ENCODE measurements at regions not wholly inside any gene's neighbourhood (a gene's known extent, or its start where the extent isn't known, plus 50 kb on each side); places are given as distances from the start of the nearest gene placed in this dataset.

GRCh38 chrX:82675104-82675503, 833.0 kb upstream of the POU3F4 start:
- Histone ChIP-seq H3K36me3 (ENCODE audit: control insufficient read depth in 4 of 4, insufficient read depth in 3 of 4, low read depth in 1 of 4, low read length in 3 of 4) (no peaks in the 10 kb centered on the region), H3K9me3 (ENCODE audit: control insufficient read depth in 4 of 4, low read length in 3 of 4) (no peaks in the 10 kb centered on the region), H3K9ac (ENCODE audit: low read depth in 1 of 2, low read length in 2 of 2) (no peak overlapping the region), H3K27ac (ENCODE audit: low read depth in 1 of 2, low read length in 2 of 2) (no peak overlapping the region), H3K27me3 (ENCODE audit: control insufficient read depth in 4 of 4, insufficient read depth in 4 of 4, low read length in 3 of 4) (peaks cover 0 to 3% (median 0%) of the 10 kb centered on the region in 4 donors), H3K4me1 (ENCODE audit: control insufficient read depth in 4 of 4, insufficient read depth in 4 of 4, low read length in 3 of 4) (no peaks in the 10 kb centered on the region), H3K4me3 (ENCODE audit: low read depth in 1 of 3, low read length in 3 of 3) (no peak overlapping the region)
- DNase-seq (ENCODE audit: low spot score), result no peak
- TF ChIP-seq TAF1 (conservative IDR thresholded peaks at IDR 0.05), result no peak
- no peak for TF ChIP-seq FOXA1 (IDR thresholded peaks at IDR 0.05)
- TF ChIP-seq RXRA (IDR thresholded peaks at IDR 0.05), result no peak
- no peak for TF ChIP-seq ATF3 (IDR thresholded peaks at IDR 0.05)
- TF ChIP-seq CTCF (IDR thresholded peaks at IDR 0.05; ENCODE audit: low read depth, low read length, missing input control), result no peak
- TF ChIP-seq EGR1 (IDR thresholded peaks at IDR 0.05; ENCODE audit: low read depth in 2 of 2), result no peak
- TF ChIP-seq SP1 (IDR thresholded peaks at IDR 0.05), result no peak
- no peak for TF ChIP-seq JUND (IDR thresholded peaks at IDR 0.05)
- no peak for TF ChIP-seq FOXA2 (IDR thresholded peaks at IDR 0.05)
- no peak for TF ChIP-seq HNF4A (conservative IDR thresholded peaks at IDR 0.05)
- TF ChIP-seq YY1 (IDR thresholded peaks at IDR 0.05), result no peak

- Histone ChIP-seq H3K9ac (ENCODE audit: low read depth in 1 of 2, low read length in 2 of 2) (no peak overlapping the region), H3K36me3 (ENCODE audit: control insufficient read depth in 4 of 4, insufficient read depth in 3 of 4, low read depth in 1 of 4, low read length in 3 of 4) (no peaks in the 10 kb centered on the region), H3K4me1 (ENCODE audit: control insufficient read depth in 4 of 4, insufficient read depth in 4 of 4, low read length in 3 of 4) (no peaks in the 10 kb centered on the region), H3K27ac (ENCODE audit: low read depth in 1 of 2, low read length in 2 of 2) (no peak overlapping the region), H3K27me3 (ENCODE audit: control insufficient read depth in 4 of 4, insufficient read depth in 4 of 4, low read length in 3 of 4) (peaks cover 0 to under 1% (median 0%) of the 10 kb centered on the region in 4 donors), H3K4me3 (ENCODE audit: low read depth in 1 of 3, low read length in 3 of 3) (no peak overlapping the region), H3K9me3 (ENCODE audit: control insufficient read depth in 4 of 4, low read length in 3 of 4) (no peaks in the 10 kb centered on the region)
- 46% methylated on average over 2 of the region's 2 CpGs for WGBS
- DNase-seq (ENCODE audit: low spot score), result no peak
- TF ChIP-seq ATF3 (IDR thresholded peaks at IDR 0.05), result no peak
- no peak for TF ChIP-seq HNF4A (conservative IDR thresholded peaks at IDR 0.05)
- no peak for TF ChIP-seq GABPA (IDR thresholded peaks at IDR 0.05 in 1 of 2, conservative IDR thresholded peaks at IDR 0.05 in 1 of 2)
- TF ChIP-seq RXRA (IDR thresholded peaks at IDR 0.05), result no peak
- TF ChIP-seq NR2F2 (IDR thresholded peaks at IDR 0.05), result no peak
- TF ChIP-seq MAX (IDR thresholded peaks at IDR 0.05), result no peak
- no peak for TF ChIP-seq EGR1 (IDR thresholded peaks at IDR 0.05; ENCODE audit: low read depth in 2 of 2)
- TF ChIP-seq SP1 (IDR thresholded peaks at IDR 0.05), result no peak
- TF ChIP-seq JUND (IDR thresholded peaks at IDR 0.05), result no peak
- no peak for TF ChIP-seq FOXA2 (IDR thresholded peaks at IDR 0.05)
- TF ChIP-seq CTCF (IDR thresholded peaks at IDR 0.05; ENCODE audit: low read depth, low read length, missing input control), result peak; percentile 15
- peak; percentile 61 to 71 for TF ChIP-seq RAD21 (IDR thresholded peaks at IDR 0.05)
- no peak for TF ChIP-seq REST (IDR thresholded peaks at IDR 0.05)
- no peak for TF ChIP-seq TAF1 (conservative IDR thresholded peaks at IDR 0.05)
- no peak for TF ChIP-seq FOXA1 (IDR thresholded peaks at IDR 0.05)
- no peak for TF ChIP-seq YY1 (IDR thresholded peaks at IDR 0.05)
These were observed 831.7 kb upstream of the POU3F4 start for GRCh38 chrX:82676386-82676785.

Measured in liver (tissue), 8 donors.